Amygdala (tissue), 56 donors: ENCODE measurements at regions not wholly inside any gene's neighbourhood (a gene's known extent, or its start where the extent isn't known, plus 50 kb on each side); places are given as distances from the start of the nearest gene placed in this dataset.

Source experiments
- DNase-seq, 56 donors: peaks; one replicate each; lab custom pipeline; 2025; lab: John Stamatoyannopoulos, UW

DNA sequence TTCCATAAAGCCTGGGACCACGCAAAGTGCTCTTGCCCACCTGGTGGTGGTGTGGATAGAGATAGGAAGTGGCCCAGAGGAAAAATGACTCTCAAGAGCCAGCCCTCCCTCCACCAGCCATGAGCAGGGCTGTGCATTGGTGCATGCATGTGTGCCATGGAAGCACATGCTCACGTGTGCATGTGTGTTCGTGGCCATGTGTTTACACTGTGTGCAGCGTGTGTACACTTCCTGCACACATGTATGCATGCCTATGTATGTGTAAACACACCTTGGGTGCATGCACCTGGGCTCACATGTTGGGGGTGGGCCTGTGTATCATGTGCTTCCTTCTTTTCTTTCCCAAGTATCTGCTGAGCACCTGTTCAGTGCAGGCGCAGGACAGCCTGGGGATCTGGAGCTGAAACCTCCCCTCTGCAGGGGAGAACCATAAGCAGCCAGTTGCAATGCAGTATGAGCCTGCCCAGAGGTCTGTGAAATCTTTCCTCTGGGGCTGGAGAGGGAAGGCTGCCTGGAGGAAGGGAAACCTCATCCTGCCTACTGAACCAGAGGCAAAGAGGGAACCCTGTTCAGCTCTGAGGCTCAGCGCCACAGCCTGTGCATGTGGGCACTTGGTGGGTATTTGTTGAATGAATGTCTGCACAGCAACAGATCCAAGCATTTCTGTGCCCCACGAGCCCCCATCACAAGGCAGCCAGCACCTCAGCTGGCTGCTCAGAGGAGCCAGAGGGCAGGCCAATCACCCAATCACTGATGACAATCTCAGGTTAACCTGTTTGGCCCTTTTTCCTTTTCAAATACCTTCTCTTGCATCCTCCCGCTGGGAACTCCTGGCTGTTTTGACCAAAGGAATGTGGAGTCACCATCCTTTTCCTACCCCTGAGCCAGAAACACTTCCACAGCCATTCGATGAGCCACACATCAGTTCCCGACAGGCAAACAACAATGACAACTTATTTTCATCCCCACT, 327.0 kb downstream of the NPHP4 start:
- no peak for DNase-seq

DNA sequence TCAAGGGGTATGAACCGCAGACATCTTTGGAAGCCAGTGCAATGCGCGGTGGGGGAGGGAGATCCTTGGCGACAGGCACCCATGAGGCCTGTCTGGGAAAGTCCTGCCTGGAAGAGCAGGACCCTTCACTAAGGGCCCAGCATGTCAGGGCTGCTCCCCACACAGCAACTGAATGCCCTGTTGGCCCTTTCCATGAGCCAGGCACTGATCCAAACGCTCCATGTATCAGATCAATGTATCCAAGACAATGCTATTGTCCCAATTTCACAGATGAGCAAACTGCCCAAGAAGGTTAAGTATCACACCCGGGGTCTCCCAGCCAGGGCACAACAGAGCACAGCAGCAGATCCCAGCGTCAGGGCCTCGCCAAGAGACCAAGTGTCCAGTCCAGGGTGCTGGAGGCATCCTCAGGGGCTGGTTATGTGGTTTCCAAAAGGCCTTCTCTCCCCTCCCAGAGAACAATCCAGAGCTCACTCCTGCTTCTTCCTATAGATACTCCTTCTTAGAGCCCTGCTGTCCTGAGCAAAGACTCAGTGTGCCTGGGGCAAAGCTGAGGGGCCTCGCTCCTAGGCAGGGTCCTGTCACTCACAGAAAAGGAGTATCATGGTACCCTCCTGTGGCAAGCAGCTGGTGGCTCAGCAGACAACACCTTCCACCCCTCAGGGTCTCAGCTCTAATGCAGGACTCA, 328.0 kb downstream of the NPHP4 start:
- no peak for DNase-seq

DNA sequence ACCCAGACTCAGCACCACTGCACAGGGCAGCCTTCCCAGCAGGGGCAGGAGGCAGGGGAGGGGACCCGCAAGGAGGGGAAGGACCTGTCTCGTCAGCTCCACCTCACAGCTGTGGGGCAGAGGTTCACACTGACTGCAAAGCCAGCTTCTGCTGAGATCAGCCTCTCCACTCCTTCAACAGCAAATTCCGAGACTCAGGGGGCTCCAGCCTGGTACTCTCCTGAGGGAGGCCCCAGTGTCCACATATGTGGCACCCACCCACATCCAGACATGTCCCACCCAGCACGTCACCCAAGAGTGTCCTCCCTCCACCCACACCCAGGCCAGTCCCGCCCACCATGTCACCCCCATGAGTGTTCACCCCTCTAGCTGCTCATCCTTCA, 329.5 kb downstream of the NPHP4 start:
- no peak for DNase-seq

DNA sequence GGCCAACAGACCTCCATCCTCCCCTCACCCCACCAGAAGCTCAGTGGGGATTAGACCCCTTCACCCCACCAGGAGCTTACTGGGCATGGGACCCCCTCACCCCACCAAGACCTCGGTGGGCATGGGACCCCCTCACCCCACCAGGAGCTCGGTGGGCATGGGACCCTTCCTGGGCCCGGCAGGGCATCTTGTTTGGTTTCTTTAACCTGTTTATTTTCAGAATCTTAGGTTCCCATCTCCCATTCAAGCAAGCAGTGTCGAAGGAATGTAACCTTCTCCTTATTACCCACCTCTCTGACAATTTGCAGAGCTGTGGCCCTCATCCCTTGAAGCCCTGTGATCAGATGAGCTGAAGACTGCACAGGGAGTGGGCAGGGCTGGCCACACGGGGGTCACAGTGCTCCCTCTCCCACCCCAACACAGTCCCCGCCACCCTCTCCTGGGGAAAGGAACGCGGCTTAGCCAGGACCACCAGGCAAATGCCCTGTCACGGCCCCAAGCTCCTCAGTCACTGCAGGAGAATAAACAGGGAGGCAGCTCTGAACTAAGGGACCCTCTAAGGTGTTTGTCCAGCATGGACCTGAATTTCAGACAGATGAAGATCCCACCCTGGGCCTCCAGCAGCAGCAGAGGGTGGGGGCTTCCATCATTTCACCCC, 330.0 kb downstream of the NPHP4 start:
- no peak for DNase-seq

DNA sequence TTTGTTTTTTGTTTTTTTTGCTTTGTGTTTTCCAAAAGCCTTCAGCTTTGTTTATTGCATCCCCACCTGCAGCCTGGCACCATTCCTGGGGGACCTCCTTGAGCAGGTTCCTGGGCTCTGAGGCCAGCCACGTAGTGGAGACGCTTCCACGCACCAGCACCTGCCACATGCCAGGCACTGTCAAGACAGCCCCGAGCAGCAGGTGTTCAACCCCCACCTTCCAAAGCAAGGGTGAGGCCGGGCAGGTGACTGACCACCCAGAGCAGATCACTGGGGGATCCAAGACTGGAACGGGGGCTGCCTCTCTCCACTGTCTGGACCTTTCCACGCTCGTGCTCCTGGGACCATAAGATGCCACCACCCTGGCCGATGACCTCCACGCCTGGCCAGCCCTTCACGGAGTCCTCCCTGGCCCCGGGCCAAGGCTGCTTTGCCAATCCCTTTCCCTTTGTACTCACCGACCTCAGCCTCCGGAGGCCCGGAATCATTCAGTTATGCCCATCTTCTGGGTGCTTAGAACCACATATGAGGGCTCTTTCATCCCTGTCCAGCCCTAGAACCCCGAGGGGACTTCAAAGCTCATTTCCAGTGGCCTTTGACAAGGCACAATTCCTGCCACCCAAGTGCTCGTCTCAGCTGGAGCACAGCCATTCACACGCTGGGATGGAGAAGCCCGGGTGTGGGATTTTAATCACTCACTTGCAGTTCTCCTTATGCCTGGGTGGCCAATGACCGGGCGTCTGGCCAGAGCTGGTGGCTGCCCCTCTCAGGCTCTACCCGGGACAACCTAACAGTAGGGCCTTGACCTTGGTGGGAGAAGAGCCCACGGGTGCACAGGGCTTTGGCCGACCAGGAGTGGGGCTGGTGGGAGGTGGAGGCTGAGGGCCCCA, 330.8 kb downstream of the NPHP4 start:
- DNase-seq, result no peak

DNA sequence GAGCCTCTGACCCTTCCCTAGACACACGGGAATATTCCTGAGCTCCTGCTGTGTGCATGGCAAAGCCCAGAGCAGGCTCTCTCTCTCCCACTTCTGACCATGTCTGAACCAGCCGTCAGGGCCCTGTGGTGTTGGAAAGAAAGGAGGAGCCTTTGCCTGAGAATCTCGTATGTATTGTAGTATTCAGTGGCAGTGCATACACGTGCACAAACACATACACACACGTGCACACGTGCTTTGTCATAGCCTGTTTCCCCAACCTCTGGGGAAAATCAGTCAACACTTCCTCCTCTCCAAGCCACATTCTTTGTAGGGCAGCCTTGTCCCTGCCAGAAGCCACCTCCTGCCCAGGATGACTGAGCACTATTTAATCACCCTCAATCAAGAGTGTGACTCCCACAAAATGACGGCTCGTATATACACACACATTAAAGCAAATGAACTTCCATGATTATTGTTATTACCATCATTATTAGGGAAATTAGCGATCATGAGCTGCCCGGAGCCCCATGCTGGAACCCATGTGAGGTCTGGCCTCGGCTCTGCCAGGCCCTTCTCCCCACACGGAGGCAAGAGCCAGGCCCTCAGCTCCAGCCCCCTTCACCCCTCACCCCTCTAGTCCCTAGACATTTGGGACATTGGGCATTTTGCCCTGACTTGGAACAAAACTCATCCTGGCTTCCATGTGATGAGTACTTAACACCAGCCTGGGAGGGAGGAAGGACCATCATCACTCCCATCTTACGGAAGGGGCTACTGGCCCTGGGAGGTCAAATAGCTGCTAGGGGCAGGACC, 331.9 kb downstream of the NPHP4 start:
- DNase-seq, result no peak

DNA sequence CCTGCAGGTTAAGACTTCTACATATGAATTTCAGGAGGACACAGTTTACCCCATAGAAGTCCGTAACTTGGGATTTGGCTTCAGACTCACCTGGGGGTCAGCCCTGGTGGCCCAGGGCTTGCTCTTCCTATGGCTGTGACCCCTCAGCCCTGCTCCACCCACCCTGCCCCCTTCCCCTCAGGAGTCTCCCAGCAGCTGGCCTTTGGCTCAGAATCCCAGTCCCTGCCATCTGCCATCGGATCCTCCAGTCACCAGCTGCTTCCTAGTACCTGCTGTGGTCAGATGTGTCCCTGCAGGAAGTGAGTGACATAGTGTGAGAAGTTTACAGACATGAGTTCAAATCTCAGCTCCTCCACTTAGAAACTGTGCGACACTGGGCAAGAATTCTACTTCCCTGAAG, 332.6 kb downstream of the NPHP4 start:
- DNase-seq, result no peak

DNA sequence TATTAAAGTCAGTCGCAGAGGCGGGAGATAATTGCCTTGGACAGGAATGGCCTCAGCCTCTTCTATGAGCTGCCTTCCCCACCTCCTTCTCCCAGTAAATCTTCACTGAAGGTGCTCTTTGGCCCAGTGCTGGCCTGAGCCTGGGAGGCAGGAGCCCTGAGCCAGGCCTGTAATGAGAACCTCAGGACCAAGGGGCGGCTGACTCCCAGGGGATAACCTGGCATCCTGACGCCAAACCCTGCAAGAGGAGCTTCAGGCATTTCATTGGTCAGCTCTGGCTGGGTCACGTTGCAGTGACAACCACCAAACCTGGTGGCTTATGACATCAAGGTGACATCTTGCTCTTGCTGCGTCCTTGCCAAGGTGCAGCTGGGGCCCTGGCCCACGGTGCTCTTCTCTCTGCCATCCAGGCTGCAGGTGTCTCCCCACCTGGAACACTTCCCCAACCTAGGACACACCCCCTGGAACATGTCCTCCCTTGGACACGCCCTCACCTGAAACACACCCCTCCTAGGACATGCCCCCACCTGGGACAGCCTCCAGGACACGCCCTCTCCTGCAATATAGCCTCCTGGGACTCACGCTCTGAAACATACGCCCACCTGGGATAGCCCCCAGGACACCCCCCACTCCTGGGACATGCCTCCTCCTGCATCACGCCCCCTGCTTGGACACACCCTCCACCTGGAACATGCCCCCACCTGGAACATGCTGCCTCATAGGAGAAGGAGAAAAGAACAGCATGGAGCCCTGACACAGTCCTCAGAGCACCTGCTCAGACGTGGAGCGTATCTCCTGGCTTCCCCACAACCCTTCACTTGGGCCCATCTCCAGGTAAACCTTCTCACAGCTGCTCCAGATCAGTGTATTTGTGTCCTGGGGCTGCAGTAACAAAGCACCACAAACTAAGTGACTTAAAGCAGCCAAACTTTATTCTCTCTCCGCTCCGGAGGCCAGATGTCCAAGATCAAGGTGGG, 333.6 kb downstream of the NPHP4 start:
- no peak for DNase-seq

DNA sequence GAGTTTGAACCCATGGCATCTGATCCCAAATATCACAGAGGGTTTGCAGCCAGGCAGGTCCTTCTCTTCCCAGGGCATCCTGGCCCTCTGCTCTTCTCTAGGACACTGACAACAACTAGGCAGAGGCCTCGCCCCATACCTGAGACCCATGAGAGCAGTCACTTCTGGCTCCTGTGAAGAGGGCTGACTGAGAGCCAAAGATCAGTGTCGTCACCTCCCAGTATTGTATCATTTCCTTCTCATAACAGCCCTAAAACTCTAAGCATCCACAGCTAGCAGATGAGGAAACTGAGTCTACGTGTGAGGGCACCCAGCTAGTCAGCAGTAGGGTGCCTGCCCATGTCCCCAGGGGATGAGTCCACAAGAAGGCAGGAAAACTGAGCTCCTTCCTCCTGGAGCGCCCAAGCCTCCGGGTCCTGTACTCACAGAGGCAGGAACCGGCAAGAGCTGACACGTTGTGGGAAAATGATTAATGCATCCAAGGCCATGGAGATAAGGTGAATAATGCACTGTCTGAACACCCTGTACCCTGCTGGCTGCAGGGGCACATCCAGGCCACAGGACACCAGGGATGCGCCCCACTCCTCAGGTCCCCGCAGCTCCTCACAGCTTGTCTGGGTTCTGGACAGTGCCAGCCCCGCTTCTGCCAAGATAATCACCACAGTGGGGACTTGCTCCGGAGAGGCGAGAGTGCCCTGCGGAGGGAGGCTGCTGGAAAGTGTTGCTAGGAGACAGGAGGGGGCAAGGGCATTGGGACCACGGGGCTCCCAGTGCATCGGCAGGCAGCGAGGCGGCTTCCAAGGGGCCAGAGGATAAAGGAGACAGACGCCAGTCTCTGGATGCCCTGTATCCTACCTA, 340.0 kb downstream of the NPHP4 start:
- DNase-seq, result peak in 2 of 56 donors; percentile 5 to 13

DNA sequence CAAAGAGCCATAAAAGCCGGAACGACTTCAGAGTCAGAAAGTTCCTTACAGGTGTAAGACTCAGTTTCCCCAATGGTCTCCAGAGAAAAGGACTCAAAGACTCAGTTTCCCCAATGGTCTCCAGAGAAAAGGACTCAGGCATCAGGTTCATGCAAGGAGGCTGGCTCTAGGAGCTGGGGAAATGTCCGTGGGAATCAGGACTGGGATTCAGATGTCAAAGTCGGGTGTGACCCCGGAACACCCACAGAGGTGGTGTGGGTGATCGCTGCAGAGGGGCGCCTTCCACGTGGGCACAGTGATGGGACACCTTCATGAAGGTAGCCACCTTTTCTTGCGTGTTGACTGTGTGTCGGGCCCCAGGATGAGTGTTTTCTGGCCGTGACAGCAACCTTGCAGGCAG, 340.8 kb downstream of the NPHP4 start:
- no peak for DNase-seq

DNA sequence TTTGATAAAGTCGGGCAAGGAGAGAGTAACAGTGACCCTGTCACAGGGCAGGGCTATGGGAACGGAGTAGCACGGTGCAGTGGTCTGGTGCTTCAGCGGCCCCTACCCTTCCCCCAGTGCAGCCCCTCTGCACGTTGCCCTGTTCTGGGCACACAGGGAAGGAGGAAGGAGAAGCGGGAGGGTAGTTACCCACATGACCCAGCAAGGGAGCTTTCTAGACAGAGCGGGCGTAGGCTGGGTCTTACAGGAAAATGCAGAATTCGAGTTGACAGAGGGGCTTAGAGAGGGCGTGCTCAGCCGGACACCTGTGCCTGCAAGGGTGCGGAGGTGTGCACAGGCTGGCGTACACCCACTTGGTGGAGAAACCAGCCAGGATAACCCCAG, 341.2 kb downstream of the NPHP4 start:
- no peak for DNase-seq

DNA sequence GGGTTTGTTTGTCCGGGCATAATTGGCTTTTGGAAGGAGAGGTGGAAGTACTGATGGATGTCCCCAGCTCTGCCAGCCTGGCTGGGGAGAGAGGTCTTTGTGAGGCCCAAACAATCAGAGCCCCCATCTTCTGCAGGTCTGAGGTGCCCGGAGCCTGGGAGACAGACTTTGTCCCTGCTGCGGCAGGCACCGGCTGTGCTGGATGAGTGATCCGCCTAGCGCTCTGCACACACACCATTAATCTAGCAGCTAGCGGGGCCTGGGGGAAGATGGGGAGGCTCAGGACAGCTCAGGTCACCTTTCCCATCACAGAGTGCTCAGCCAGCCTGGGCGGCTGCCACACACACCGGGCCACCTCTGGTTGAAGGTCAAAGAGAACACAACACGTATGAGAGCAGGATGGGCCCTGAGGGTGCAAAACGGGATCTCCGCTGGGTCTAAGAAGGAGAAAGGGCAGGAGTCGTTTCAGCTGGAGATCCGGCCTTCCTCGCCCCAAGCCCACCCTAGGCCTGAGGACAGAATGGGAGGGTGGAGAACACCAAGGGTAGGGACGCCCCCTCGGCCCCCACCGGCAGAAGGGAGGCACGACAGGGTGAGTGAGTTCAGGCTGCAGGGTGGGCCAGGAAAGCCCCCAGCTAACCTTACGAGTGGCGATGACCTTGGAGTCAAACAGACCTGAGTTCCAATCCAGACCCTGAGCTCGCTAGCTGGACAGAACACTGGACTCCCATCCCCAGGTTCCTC, 341.8 kb downstream of the NPHP4 start:
- no peak for DNase-seq

DNA sequence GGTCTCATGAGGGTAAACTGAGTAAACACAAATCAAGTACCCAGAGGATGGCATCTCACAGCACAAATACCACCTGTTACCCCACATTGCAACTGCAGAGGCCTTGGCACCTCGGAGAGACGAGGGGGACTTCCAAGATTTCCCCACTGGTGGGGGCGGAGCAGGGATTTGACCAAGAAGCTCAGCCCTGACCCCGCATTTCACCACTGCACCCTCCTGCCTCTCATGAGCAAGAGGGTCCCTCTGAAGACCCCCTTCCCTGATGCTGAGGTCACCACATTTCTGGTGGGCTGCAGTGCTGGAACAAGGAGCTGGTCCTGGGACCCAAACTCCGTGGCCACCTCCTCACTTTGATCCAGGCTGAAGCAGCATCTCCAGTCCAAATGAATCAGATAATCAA, 342.4 kb downstream of the NPHP4 start:
- no peak for DNase-seq

DNA sequence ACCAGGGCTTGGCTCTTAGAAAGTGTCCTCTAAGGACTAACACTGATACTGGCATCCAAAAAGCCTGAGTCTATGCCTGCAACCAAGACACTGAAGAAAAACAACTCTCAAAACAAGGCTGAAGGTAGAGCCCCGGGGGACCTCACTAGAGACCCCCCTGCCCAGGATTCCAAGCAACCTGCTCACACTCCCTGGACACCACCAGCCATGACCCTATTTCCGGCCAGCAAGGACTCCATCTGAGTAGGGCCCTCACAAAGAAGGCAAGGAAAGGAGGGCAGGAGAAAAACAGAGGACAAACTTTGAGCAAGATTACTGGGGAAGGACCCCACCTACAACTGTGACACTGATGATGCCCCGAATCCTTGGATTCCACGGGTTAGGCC, 343.1 kb downstream of the NPHP4 start:
- no peak for DNase-seq

DNA sequence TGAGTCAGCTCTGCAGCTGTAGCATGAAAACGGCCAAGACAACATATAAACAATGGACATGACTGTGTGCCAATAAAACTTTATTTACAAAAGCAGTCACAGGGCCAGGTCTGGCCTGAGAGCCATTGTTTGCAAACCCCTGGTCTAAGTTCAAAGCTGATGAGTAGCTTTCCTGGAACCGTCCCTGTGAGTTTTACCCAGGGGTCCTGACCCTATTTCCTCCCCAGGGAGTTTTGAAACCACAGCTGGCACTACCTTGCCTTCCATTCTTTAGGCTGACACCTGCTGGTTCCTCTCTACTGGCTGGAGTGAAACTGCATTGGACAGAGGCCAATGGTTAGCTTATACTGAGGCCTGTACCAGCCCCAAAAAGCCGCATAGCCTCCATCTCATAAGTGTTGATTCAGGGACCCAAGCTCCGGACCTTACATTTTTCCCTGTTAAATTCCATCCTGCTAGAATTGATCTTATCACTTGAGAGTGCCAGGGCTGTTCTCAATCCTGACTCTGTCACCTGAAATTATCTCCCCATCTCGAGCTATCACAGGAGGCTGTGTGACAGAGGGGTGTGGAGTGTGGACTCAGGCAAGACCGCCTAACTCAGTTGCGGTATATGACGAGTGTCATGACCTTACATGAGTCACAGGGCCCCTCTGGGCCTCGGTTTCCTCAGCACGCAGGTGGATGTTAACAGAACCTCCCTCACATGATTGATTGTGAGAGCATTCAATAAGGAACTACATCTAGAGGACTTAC, 343.6 kb downstream of the NPHP4 start:
- DNase-seq, result no peak

DNA sequence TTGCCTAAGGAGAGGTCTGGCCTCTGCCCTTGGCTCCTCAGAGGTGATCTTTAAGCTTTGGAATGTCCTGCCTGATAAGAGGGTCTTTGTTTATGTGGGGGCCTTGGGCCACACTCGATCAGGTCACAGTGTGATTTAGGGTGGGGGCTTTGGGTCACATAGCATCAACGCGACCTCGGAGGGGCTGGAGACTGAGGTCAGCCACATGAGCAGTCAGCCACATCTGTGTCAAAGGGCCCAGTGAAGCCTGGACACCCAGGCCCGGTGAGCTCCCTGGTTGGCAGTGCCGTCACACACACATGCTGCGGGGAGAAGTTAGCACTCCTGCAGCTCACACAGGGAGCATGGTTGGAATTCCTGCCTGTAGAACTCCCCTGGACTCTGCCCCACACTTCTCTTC, 345.0 kb downstream of the NPHP4 start:
- DNase-seq, result no peak
